ENCODE measurements at regions not wholly inside any gene's neighbourhood (a gene's known extent, or its start where the extent isn't known, plus 50 kb on each side); places are given as distances from the start of the nearest gene placed in this dataset.

DNA sequence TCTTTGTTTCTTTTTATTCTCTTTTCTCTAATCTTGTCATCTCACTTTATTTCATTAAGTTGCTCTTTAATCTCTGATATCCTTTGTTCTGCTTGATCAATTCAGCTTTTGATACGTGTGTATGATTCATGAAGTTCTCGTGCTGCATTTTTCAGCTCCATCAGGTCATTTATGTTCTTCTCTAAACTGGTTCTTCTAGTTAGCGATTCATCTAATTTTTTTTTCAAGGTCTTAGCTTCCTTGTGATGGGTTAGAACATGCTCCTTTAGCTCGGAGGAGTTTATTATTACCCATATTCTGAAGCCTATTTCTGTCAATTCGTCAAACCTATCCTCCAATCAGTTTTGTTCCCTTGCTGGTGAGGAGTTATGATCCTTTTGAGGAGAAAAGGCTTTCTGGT, 1045.0 kb upstream of the ADGRL3 start:
- no peak overlapping the region for H2BK20ac ChIP-seq (ENCODE audit: low read length)
- H2BK12ac ChIP-seq (ENCODE audit: low read depth, low read length), result no peak overlapping the region
- no peak overlapping the region for H2BK120ac ChIP-seq (replicated peaks; ENCODE audit: low read depth, low read length)
- no peak overlapping the region for H2AFZ ChIP-seq (ENCODE audit: low read length)
- no peaks in the 10 kb centered on the region for H3K79me2 ChIP-seq (ENCODE audit: control insufficient read depth in 1 of 2, insufficient read depth in 2 of 2, low read length in 2 of 2)
- H3K14ac ChIP-seq (ENCODE audit: insufficient read length), result no peak overlapping the region
- no peaks in the 10 kb centered on the region for H3K36me3 ChIP-seq (ENCODE audit: control insufficient read depth in 2 of 4, insufficient read depth in 4 of 4, low read length in 3 of 4)
- H3K23ac ChIP-seq (ENCODE audit: insufficient read length), result no peak overlapping the region
- no peak overlapping the region for H4K91ac ChIP-seq (replicated peaks; ENCODE audit: insufficient read length, low read length)
- 94% methylated on average over 5 of the region's 5 CpGs; no CpG with 5 or more reads in 1 of the 2 experiments for WGBS, 2 experiments (ENCODE audit: extremely low coverage in 1 of 2, insufficient coverage in 1 of 2, insufficient read length in 1 of 2, insufficient replicate concordance in 2 of 2, low coverage in 1 of 2, low lambda C conversion rate in 2 of 2, missing lambda C conversion rate in 1 of 2)
- ChIA-PET CTCF (ENCODE audit: partially characterized antibody) (no interaction called here), POLR2A (ENCODE audit: partially characterized antibody) (no interaction called here)
- no peak overlapping the region for H2BK5ac ChIP-seq (ENCODE audit: low read depth, low read length)
- H3K9ac ChIP-seq (replicated peaks in 1 of 4; ENCODE audit: extremely low read depth in 1 of 4, low read depth in 3 of 4, low read length in 3 of 4), result no peak overlapping the region
- H3K9me3 ChIP-seq (ENCODE audit: insufficient read depth in 2 of 2, low read depth in 1 of 2, low read length in 1 of 2), result 0 out of 4 replicates have a peak, but pooled peaks cover 0 to 7% of the 10 kb centered on the region in 2 experiments
- no peaks in the 10 kb centered on the region for H4K20me1 ChIP-seq (replicated peaks in 1 of 2; ENCODE audit: control insufficient read depth in 1 of 2, insufficient read depth in 2 of 2, low read length in 2 of 2)
- H3K27me3 ChIP-seq (replicated peaks in 1 of 4; ENCODE audit: control insufficient read depth in 3 of 4, extremely low read depth in 1 of 4, insufficient read depth in 3 of 4, low read length in 3 of 4), result no peaks in the 10 kb centered on the region
- DNase-seq (ENCODE audit: low read depth in 1 of 2, low spot score in 2 of 2) (no peak), FAIRE-seq (no peak)
- H3K4me1 ChIP-seq (replicated peaks in 1 of 4; ENCODE audit: control insufficient read depth in 3 of 4, insufficient read depth in 4 of 4, low read length in 3 of 4), result no peaks in the 10 kb centered on the region
- H3K79me1 ChIP-seq (ENCODE audit: low read depth, low read length), result no peaks in the 10 kb centered on the region
- no peak overlapping the region for H3K4ac ChIP-seq (replicated peaks; ENCODE audit: insufficient read length, low read depth, low read length)
- H3K4me2 ChIP-seq (ENCODE audit: insufficient read depth in 1 of 2, low read depth in 2 of 2, low read length in 2 of 2), result no peak overlapping the region
- no peak overlapping the region for H3K18ac ChIP-seq (ENCODE audit: extremely low read depth, low read length)
- H3K4me3 ChIP-seq (ENCODE audit: extremely low read depth in 1 of 4, insufficient read depth in 2 of 4, low read depth in 3 of 4, low read length in 4 of 4), result no peak overlapping the region
- no peak overlapping the region for H2BK15ac ChIP-seq (ENCODE audit: low read length)
- no peak overlapping the region for H3K27ac ChIP-seq (ENCODE audit: low read depth, low read length)
- no peaks in the 10 kb centered on the region for H3K23me2 ChIP-seq (ENCODE audit: low read depth, low read length)
- H4K5ac ChIP-seq (ENCODE audit: insufficient read length, low read depth, low read length), result no peak overlapping the region
- H2AK5ac ChIP-seq (ENCODE audit: low read depth, low read length), result no peak overlapping the region
- no peak overlapping the region for H4K8ac ChIP-seq (ENCODE audit: extremely low read depth, insufficient read depth, low read length)
- H3K56ac ChIP-seq (replicated peaks; ENCODE audit: insufficient read length, low read depth, low read length), result no peak overlapping the region
- TF ChIP-seq TCF12 (IDR thresholded peaks at IDR 0.05; ENCODE audit: low read depth, low read length), result no peak
